Uterus (tissue), 3 donors: ENCODE measurements at regions not wholly inside any gene's neighbourhood (a gene's known extent, or its start where the extent isn't known, plus 50 kb on each side); places are given as distances from the start of the nearest gene placed in this dataset.

Source experiments
- DNase-seq, 2 donors: peaks; one replicate each; pipeline ENCODE4 v3.0.0-alpha.2; 2019 to 2020
- H3K27ac ChIP-seq, 2 donors: fragments of 200-600 bp; sonication (generic); 1 replicate in 1 of 2; 2 replicates in 1 of 2; pipeline ENCODE4 v1.5.1; 2016 to 2018
- H3K27me3 ChIP-seq, 2 donors: fragments of 200-600 bp; sonication (generic); one replicate each; pipeline ENCODE4 v1.5.1; 2018 to 2019; ENCODE audit warnings: control low read depth in 1 of 2
- H3K36me3 ChIP-seq, 2 donors: fragments of 200-600 bp; sonication (generic); one replicate each; pipeline ENCODE4 v1.5.1; 2019; ENCODE audit warnings: control low read depth in 1 of 2
- H3K4me1 ChIP-seq, 2 donors: fragments of 200-600 bp; sonication (generic); one replicate each; pipeline ENCODE4 v1.5.1; 2018 to 2019; ENCODE audit warnings: control low read depth in 1 of 2
- H3K4me3 ChIP-seq, 2 donors: fragments of 200-600 bp; sonication (generic); 1 replicate in 1 of 2; 2 replicates in 1 of 2; pipeline ENCODE4 v1.5.1; 2018 to 2019; ENCODE audit warnings: mild to moderate bottlenecking in 1 of 2
- H3K9me3 ChIP-seq, 2 donors: fragments of 200-600 bp; sonication (generic); one replicate each; pipeline ENCODE4 v1.5.1; 2019; ENCODE audit warnings: control low read depth in 1 of 2
- CTCF ChIP-seq, 4 experiments: fragments of 200-600 bp in 2 of 4; fragments of 450-650 bp in 2 of 4; sonication (generic) in 2 of 4; IDR thresholded peaks; one replicate each; pipeline ENCODE4 v1.5.1; 2016 to 2019; ENCODE audit warnings: antibody characterized with exemption in 4 of 4, mild to moderate bottlenecking in 2 of 4, moderate library complexity in 1 of 4
- POLR2A ChIP-seq, 2 donors: fragments of 450-650 bp; IDR thresholded peaks; one replicate each; pipeline ENCODE4 v1.6.1; 2016; ENCODE audit warnings: antibody characterized with exemption in 2 of 2, mild to moderate bottlenecking in 1 of 2, moderate library complexity in 1 of 2
- intact Hi-C: fragments of 100-400 bp; cut with DNase I; formaldehyde crosslinking; loops from one replicate; pipeline ENCODE4 v1.15.1; 2023; ENCODE audit warnings: low total_unique reads
- donor health status: DM: yes; HTN: yes; CAD: no.

GRCh38 chr2:235263205-235264120 lies 230.4 kb upstream of the AGAP1 start:
- Histone ChIP-seq H3K27ac (no peak overlapping the region), H3K36me3 (no peaks in the 10 kb centered on the region), H3K4me3 (peak overlapping the region in 1 of 2 donors; percentile 0), H3K27me3 (no peaks in the 10 kb centered on the region), H3K9me3 (no peaks in the 10 kb centered on the region), H3K4me1 (no peaks in the 10 kb centered on the region)
- peak; percentile 59 to 79 for DNase-seq
- intact Hi-C loops = no loop called here
- TF ChIP-seq CTCF (IDR thresholded peaks at IDR 0.05) (no peak), POLR2A (IDR thresholded peaks at IDR 0.05) (no peak)

DNA sequence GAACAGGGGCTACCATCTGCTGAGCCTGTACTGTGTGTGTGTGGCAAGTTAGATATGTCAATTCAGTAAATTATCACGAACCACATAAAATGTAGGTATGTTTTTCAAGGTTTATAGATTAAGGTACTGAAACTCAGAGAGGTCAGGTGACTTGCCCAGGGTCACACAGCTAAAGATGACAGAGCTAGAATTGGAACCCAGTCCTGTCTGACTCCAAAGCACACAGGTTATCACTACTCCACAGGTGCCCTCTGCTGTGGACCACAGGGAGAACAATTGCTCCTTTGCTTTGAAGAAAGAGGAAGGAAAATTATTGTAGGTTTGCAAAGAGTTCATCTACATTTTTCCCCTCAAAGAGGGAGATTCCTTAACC lies 229.7 kb upstream of the AGAP1 start:
- no peak overlapping the region for H3K27ac ChIP-seq
- H3K4me1 ChIP-seq = no peaks in the 10 kb centered on the region
- DNase-seq = no peak
- intact Hi-C loops = no loop called here
- TF ChIP-seq POLR2A (IDR thresholded peaks at IDR 0.05) (no peak), CTCF (IDR thresholded peaks at IDR 0.05) (no peak)
- H3K36me3 ChIP-seq = no peaks in the 10 kb centered on the region
- no peak overlapping the region for H3K4me3 ChIP-seq
- H3K9me3 ChIP-seq = no peaks in the 10 kb centered on the region
- H3K27me3 ChIP-seq = no peaks in the 10 kb centered on the region

DNA sequence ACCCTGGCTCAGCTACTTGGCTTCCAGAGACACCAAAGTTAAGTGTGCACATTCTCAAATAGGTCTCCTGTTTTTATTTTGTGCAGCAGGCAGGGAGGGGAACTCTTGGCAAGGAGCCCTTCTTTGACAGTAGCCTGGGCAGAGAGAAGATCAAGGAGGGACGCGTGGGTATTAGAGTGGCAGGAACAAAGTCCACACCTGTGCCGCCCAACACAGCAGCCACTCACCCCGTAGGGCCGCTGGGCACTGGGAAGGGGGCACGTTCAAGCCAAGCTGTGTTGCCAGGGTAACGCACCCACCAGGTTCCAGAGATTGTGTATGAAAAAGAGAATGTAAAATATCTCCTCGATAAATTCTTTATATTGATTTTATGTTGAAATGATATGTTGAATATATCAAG lies 229.3 kb upstream of the AGAP1 start:
- no peak for DNase-seq
- Histone ChIP-seq H3K4me1 (no peaks in the 10 kb centered on the region), H3K36me3 (no peaks in the 10 kb centered on the region), H3K9me3 (no peaks in the 10 kb centered on the region), H3K27ac (no peak overlapping the region), H3K27me3 (no peaks in the 10 kb centered on the region), H3K4me3 (no peak overlapping the region)
- TF ChIP-seq POLR2A (IDR thresholded peaks at IDR 0.05) (no peak), CTCF (IDR thresholded peaks at IDR 0.05) (no peak)
- intact Hi-C loops = no loop called here

- H3K27ac ChIP-seq = no peak overlapping the region
- TF ChIP-seq POLR2A (IDR thresholded peaks at IDR 0.05) = no peak
- no peak for TF ChIP-seq CTCF (IDR thresholded peaks at IDR 0.05)
- no peak for DNase-seq
- no peaks in the 10 kb centered on the region for H3K4me1 ChIP-seq
- H3K27me3 ChIP-seq = no peaks in the 10 kb centered on the region
- H3K36me3 ChIP-seq = no peaks in the 10 kb centered on the region
- H3K4me3 ChIP-seq = no peak overlapping the region
- intact Hi-C loops = no loop called here
- no peaks in the 10 kb centered on the region for H3K9me3 ChIP-seq
Measured at GRCh38 chr2:235265348-235265965, 228.4 kb upstream of the AGAP1 start.

GRCh38 chr2:235267251-235267650 lies 226.6 kb upstream of the AGAP1 start:
- DNase-seq = no peak
- no peak for TF ChIP-seq CTCF (IDR thresholded peaks at IDR 0.05)
- no peak for TF ChIP-seq POLR2A (IDR thresholded peaks at IDR 0.05)
- no peak overlapping the region for H3K4me3 ChIP-seq
- no peaks in the 10 kb centered on the region for H3K36me3 ChIP-seq
- intact Hi-C loops = no loop called here
- H3K27me3 ChIP-seq = no peaks in the 10 kb centered on the region
- no peaks in the 10 kb centered on the region for H3K4me1 ChIP-seq
- H3K27ac ChIP-seq = no peak overlapping the region
- H3K9me3 ChIP-seq = no peaks in the 10 kb centered on the region
